ENCODE measurements at regions not wholly inside any gene's neighbourhood (a gene's known extent, or its start where the extent isn't known, plus 50 kb on each side); places are given as distances from the start of the nearest gene placed in this dataset.

- DNase-seq: no peak
Measured at GRCh38 chr12:66859751-66860440, 181.0 kb upstream of the GRIP1 start.

- DNase-seq: no peak
Measured at GRCh38 chr12:66860752-66861750, 182.2 kb upstream of the GRIP1 start.

- DNase-seq: no peak
Measured at GRCh38 chr12:66862356-66862985, 183.6 kb upstream of the GRIP1 start.

GRCh38 chr12:66863276-66863675 is 184.4 kb upstream of the GRIP1 start:
- no peak for DNase-seq

- DNase-seq: no peak
Measured at GRCh38 chr12:66877925-66878324, 199.0 kb upstream of the GRIP1 start.

- DNase-seq: no peak
Measured at GRCh38 chr12:66879409-66879808, 200.5 kb upstream of the GRIP1 start.

- no peak for DNase-seq
Measured at GRCh38 chr12:66881386-66881785, 202.5 kb upstream of the GRIP1 start.

GRCh38 chr12:66884091-66884490 is 205.2 kb upstream of the GRIP1 start:
- no peak for DNase-seq

- no peak for DNase-seq
Measured at GRCh38 chr12:66885115-66885875, 206.4 kb upstream of the GRIP1 start.

GRCh38 chr12:66896797-66897196 is 217.9 kb upstream of the GRIP1 start:
- no peak for DNase-seq

GRCh38 chr12:66898700-66899469 is 220.0 kb upstream of the GRIP1 start:
- no peak for DNase-seq

- no peak for DNase-seq
Measured at GRCh38 chr12:66899588-66899987, 220.7 kb upstream of the GRIP1 start.

- no peak for DNase-seq
Measured at GRCh38 chr12:66900616-66901015, 221.7 kb upstream of the GRIP1 start.

GRCh38 chr12:66901138-66901932 is 222.5 kb upstream of the GRIP1 start:
- no peak for DNase-seq

- DNase-seq: no peak
Measured at GRCh38 chr12:66902020-66902419, 223.1 kb upstream of the GRIP1 start.

- DNase-seq: no peak
Measured at GRCh38 chr12:66903782-66904396, 225.0 kb upstream of the GRIP1 start.

- no peak for DNase-seq
Measured at GRCh38 chr12:66905201-66905600, 226.3 kb upstream of the GRIP1 start.

GRCh38 chr12:66910366-66910974 is 231.6 kb upstream of the GRIP1 start:
- DNase-seq: no peak

GRCh38 chr12:66915306-66915904 is 236.5 kb upstream of the GRIP1 start:
- no peak for DNase-seq

- no peak for DNase-seq
Measured at GRCh38 chr12:66916189-66916588, 237.3 kb upstream of the GRIP1 start.
